LoVo (cell line): ENCODE measurements at regions not wholly inside any gene's neighbourhood (a gene's known extent, or its start where the extent isn't known, plus 50 kb on each side); places are given as distances from the start of the nearest gene placed in this dataset.
"Not testable (repeated sequence)": the region's sequence is repeated elsewhere in the genome, so short reads cannot be mapped to it uniquely, and the experiment has no call there.

Source experiments
- DNase-seq: peaks from one replicate; pipeline ENCODE4 v3.0.0-alpha.2; 2016; ENCODE audit warnings: low spot score

DNA sequence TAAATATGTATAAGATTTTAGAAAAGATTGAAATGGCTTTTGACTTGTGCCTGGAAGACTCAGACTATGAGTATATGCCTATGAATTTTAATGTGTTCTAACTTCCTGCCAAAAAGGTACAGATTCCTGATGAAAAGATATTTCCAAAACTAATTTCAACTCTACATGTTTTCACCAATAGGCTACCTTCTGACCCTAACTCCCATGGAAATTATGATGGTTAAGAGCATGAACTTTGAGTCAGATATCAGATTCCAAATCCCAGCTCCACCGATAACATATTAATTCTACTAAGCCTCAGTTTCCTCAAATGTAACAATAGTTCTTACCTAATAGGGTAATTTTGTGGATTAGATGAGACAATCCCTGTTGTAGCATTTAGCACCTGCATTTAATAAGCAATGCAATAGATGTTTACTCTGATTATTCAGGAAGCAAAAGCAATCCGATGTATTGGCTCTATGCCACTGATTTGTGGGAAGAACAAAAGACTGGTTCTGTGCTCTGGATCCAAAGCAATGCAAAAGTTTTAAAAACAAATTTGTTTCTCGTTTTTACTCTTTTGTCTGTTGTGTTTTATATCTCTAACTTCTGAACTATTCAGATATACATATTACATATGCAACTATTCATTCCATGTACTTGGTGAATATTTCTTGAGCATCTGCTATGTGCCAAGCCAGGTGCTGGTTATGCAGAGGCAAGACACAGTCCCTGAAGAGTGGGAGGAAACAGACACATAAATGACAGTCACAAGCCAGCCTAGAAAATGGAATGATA is 115.4 kb downstream of the GATA6 start:
- DNase-seq, result no peak

DNA sequence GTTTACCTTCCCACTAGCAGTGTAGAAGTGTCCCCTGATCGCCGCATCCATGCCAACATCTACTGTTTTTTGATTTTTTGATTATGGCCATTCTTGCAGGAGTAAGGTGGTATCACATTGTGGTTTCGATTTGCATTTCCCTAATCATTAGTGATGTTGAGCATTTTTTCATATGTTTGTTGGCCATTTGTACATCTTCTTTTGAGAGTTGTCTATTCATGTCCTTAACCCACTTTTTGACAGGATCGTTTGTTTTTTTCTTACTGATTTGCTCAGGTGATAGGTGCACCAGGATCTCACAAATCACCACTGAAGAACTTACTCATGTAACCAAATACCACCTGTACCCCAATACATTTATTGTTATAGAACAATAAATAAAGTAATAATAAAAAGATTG is 114.5 kb downstream of the GATA6 start:
- not testable (repeated sequence) for DNase-seq

DNA sequence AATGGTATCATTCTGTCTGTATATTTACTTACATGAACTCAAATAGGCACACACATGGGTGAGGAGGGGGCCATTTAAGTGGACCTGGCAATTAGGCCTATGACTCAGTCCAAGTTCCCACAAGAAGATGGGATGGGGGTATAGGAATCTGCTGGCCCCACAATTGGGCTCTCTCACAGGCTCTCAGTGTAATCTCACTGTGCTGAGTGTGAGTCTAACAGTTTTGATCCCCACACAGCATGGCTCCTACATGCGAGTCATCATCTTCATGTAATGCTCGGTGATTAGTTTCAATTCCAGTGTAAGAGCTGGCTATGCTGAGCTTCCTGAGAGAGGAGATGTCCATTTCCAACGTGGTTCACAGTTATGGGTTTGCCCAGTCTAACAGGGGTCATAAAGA is 114.0 kb downstream of the GATA6 start:
- DNase-seq, result peak; percentile 14

DNA sequence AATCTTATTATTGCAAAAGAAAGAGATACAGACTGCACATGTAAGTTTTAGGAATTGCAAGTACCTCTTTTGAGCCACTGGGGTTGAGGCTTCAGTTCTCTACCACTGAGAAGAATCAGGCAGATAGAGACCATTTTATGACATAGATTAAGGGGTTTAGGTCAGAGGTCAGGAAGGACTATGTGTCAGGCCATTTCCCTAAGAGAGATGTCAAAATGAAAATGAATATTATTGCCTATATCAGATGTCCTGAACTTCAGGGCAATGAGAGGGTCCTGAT is 113.7 kb downstream of the GATA6 start:
- no peak for DNase-seq

DNA sequence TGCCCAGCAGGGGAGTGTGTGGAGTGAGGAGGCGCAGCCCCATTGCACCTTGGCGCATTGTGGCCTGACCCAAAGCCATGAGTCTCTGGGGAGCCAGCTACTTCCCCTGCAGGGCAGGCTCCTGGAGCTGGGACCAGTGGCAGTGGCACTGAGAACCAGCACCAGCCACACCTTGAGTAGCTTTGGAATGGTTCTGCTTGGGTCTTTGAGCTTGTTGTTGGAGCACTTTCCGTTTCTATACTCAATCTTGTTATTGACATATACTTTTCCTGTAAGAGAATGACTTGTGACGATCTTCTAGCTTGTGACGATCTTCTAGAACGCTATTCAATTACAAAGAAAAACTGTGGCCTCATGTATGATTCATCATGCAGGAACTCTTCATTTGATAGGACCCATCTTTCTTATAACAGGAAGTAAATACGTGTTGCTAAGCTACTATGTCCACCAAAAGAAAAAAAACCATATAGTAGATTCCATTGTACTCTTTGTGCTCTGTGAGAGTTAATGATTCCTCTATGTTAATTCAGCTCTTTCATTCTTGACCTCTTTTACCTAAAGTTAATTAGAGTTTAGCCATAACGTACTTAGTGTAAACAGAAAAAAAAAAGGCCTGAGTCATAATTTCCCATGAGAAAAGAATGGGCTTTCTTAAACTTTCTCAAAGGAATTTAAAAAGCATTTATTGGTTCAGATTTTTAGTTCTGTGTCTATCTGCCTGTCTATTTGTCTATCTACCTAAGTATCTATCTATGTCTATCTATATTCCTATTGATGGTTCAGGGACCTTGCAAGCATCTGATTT is 113.1 kb downstream of the GATA6 start:
- DNase-seq, result peak; percentile 93

DNA sequence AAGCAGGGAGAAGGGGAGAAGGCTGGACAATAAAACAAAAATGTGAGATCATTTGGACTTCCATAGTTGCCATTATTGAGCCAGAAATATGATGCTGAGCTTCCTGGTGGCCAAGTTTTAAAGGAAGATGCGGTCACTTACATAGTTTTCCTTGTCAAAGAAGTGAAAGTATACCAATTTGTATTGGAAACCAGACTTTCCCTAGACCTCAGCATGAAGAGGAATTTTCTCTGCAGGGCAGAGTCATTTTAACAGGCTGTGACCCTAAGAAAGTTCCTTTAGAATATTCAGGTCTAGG is 111.0 kb downstream of the GATA6 start:
- DNase-seq, result no peak

DNA sequence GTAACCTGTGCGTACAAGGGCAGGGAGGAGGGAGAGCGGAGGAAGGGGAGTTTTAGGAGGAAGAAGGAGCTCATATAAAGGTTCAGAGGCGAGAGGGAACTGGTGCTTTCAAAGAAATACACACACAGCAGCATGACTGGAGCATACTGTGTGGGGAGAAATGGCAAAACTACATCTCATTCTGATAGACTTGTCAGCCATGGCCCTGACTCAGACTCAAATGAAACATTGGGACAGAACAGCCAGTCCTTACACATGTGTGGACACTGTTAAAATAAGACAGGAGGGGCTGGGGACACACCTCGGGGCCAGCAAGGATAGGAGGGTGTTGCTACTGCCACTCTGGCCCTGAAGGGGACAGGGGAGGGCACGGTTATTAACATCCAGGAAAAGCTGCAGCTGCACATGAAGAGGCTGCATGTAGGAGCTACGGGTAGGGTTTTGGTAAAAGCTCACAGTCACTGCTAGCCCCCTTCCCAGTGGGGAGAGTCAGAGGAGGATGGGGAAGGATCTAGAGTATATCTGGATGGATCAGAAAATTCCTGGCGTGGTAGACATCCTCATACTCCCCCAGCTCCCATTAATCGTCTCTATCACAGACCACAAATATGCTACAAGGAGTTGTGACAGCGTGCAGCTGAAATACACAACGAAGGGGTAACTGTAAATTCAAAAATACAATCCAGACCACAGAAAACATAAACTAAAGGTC is 110.5 kb downstream of the GATA6 start:
- no peak for DNase-seq

DNA sequence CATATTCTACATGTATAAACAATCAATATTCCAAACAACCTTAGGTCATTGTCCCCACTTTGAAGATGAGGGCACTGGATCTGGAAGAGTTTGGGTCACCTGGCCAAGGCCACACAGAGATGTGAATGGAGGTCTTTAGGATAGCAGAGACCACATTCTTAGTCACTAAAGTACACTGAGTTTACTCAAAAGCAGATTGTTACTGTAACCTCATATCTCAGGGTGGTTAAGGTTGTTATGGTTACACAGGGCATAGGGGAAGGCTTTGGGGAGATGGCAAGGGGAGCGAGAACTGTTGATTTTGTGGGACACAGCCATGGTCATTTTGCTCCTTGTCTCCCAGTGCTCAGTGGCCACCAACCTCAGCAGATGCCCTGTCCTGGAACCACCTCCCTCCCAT is 109.4 kb downstream of the GATA6 start:
- no peak for DNase-seq

DNA sequence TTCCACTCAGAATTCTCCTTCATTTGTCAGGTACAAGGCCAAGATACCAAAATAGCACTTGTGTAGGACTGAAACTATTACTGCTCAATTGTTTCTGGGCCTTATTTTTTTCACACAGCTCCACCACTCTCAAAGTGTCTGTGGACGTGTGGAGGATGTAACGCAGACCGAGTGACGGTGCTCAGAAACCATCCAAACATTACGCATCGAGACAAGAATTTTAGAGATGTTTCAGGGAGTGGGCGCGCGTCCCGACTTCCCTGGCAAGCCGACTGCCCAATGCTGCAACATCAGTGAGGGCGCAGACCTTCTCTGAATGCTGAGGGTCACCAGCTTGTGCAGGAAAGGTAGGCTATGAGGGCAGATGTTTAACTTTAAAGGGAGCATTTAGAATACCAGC is 108.4 kb downstream of the GATA6 start:
- DNase-seq, result no peak

DNA sequence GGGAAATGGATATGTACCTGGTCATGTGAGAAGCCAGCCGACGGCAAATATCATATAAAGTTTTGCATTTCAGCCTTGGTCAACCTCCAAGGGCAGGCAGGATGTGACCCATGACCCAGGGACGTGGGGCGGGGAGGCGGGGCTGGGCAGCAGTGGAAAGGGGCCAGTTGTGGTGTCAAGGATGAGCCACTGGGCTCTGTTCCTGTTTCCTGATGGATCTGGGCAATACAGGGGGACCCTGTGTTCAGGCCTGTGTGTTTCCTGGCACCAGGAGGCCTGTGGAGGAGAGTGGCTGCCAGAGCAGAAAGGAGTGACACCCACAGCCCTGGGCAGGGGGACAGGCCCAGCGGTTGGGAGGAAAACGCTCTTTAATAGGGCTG is 106.9 kb downstream of the GATA6 start:
- no peak for DNase-seq

DNA sequence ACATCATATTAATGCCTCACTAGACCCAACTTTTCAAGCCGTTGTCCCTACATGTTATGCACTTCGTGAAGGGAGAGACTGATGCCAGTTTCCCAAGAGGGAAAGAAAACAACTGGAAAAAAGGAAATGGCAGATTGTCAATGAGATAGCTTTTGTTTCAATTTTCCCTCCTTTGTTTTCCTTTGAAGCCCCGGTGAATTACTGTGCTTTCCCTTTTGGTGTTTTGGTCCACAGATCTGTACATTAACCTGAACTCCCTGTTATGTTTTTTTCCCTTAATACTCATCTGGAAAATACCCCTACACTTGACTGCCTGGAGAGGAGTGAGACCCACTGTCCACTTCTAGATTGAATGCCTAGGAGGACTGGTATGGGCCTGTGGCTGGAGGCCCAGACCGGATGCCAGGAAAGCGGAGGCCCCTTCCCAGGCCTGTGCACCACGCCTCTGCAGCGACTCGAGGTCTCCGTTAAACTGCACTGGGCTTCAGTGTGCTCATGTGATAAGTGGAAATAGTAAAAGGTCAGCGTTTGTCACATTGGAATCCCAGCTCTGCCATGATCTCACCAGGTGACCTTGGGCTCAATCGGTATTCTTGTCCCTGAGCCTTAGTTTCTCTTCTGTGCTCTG is 106.4 kb downstream of the GATA6 start:
- DNase-seq, result no peak

DNA sequence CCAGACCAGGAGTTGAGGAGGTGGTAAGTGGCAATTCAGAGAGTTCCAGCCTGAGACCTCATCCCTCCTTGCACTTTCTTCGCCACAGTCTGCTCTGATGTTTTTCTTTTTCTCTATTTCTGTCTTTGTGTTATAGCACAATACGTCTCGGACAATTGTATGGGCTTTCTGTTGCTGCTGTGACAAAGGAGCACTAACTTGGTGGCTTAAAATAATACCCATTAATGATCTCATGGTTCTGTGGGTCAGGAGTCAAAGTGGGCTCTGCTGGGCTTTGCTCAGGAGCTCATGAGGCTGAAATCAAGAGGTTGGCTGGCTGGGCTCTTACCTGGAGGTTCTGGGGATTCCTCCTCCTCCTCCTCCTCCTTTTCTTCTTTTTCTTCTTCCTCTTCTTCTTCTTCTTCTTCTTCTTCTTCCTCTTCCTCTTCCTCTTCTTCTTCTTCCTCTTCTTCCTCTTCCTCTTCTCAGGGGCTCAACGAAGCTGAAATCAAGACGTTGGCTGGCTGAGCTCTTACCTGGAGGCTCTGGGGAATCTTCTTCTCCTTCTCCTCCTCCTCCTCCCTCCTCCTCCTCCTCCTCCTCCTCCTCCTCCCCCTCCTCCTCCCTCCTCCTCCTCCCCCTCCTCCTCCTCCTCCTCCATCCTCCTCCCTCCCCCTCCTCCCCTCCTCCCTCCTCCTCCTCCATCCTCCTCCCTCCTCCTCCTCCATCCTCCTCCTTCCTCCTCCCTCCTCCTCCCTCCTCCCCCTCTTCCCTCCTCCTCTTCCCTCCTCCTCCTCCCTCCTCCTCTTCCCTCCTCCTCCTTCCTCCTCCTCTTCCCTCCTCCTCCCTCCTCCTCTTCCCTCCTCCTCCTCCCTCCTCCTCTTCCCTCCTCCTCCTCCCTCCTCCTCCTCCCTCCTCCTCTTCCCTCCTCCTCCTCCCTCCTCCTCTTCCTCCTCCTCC is 104.0 kb downstream of the GATA6 start:
- no peak for DNase-seq

DNA sequence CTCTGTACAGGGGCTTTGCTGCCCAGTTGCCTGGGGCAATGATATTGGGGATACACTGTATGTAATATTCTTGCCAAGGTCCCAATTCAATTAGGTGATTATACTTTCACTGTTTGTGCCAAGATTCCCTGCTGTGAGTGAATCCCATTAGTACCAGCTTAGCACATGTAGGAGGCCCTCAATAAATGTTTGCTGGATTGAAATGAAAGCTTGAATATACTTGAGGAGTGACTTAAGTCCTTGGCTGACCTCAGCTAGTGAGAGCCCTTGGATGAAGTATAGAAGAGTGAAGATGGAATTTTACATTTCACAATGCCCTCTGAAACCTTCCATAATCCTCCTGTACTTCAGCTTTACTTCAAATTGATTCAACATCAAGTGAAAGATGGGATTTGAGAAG is 102.9 kb downstream of the GATA6 start:
- DNase-seq, result no peak

DNA sequence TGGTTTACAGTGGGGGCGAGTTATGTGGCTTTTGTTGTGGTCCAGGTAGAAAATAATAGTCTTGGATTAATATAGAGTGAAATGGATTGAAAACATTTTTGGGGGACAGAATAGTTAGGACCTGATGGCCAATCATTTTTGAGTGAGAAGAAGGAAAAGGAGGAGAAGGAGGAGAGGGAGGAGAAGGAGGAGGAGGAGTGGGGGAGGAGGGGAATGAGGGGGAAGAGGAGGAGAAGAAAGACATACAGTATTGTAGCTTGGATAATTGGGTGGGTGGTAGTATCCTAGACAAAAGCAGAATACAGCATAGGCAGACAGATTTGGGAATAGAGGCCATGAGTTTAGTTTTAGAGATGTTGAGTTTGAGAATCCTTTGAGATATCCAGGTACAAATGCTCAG is 101.6 kb downstream of the GATA6 start:
- DNase-seq, result no peak

DNA sequence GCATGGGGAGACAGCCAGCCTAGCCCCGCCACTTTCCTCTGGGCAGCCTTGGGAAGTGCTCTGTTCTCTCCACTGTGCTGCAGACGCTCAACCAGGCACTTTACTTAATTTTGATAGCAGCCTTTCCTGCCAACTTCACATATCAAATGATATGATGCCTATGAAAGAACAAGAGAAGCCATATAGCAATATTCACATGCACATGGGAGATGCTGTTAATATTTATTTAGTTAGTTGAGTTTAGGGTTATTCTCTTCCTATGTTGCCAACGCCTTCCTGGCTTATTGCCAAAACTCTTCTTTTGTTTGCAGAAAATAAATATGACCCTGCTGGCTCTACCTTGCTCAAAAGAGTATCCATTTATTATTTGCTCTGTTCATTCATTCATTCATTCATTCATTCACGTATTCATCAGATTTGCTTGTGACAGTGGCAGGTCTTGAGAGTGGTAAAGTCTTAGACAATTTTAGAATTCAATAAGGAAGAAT is 99.3 kb downstream of the GATA6 start:
- no peak for DNase-seq

DNA sequence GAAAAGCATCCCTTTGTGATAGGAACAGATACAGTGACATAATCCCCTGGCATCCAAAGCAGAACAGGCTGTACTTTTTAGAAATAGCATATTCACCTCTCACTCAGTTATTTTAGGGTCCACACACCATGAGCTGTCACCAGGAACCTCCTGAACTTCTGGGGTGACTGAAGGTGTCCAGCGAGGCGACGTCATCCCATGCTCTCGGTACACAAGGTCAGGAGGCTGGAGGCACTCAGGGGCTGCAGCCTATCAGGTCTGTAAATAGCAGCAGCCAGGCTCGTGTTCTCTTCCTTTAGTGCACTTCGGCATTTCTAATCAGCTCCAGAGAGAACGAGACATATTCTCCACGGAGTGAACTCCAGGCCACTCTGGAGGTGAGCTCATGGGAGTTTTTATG is 98.3 kb downstream of the GATA6 start:
- no peak for DNase-seq

DNA sequence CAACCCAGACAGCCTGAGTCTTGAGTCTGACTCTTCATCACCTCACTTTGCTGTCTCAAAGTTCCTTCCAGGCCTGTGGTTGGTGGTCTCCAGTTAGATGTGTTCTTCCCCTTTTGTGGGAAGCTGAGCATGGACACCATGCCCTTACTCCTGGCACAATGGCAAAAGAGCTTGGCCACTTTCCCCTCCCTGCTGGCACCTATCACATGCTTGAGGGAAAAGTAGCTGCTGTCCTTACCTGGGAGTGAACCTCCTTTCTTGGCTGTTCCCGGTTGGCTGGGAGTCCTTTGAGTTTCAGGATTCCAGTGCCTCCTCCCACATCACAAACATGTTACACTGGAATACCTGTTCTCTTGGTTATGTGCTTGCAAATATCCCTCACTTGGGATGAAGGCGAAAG is 97.8 kb downstream of the GATA6 start:
- no peak for DNase-seq

DNA sequence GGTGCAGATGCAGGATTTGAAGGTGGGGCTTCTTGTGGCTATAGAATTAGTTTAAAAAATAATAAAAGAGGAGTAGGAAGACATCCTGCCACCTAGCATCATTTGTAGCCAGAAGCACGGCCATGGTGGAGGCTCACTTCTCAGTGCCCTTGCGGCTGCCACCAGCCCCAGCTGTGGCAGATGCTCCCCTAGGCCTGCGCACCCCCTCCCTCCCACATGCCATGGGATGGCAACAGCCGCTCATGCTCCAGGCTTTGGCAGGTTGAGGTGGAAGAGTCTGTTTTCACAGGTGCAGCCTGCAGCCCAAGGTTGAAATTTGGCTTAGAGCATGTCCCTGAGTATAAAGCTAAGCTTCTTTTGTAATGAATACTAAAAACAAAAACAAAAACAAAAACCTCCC is 96.4 kb downstream of the GATA6 start:
- DNase-seq, result no peak

DNA sequence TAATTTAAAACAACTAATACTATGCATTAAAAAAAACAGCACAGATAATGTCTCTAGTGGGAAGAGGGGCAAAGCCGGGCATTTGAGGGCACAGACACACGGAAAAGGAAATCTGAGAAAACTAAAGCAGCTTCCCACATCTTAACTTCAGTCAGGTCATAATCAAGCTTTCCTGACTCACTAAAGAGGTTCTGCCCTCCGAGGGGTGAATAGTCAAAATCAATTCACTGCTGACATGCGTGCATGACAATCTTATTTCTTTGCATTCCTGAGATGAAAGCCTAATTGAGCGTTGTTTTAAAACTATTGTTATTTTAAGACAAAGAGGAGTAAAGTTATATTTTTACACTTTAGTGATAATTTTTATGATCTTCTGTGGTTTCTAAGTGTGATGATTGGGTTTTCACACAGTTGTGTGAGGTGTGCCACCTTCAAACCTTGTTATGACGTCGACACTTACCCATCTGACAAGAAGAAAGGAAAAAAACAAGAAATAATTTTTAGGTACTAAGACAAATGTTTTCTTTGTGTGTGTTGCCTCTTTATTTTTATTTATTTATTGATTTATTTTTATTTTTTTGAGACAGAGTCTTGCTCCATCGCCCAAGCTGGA is 90.9 kb downstream of the GATA6 start:
- no peak for DNase-seq

DNA sequence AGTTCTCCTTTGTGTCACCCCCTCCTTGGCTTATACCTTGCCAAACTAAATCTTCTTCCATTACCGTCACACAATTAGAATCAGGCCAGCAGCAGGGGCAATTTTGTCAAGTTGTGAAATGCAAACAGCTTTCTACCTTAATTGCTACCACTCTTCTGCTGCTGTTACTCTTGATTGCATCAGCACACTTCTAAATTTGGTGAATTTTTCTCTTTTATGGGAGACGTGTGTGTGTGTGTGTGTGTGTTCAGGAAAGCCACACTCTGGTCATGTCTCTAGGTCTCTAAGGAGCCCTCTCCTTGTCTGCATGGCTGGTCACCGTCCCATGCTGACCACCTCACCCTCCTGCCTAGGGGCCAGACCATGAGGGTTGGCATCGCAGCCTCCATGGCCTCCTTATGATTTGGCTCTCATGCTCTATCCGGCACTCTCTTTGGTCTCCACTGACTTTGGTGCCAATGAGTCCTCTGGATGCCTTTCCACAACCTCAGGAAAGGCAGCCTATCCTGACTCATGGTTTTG is 87.7 kb downstream of the GATA6 start:
- DNase-seq, result no peak

DNA sequence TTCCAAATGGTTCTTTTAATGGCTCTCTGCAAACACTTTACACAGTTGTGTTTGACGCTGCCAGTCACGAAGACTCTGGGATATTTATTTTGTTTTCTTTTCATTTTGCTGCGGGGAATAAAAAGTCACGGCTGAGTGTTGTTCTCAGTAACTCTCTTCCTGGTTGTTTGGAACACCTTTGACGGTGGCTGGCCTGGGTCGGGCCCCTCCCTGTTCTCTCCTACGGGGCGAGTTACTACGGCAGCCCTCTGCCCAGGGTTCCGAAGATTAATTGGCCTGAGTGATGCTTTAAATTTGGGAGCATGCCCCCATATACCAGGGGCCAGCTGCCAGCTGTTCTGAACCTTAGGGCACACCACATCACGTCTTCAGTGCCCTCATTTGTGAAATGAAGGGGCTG is 84.7 kb downstream of the GATA6 start:
- no peak for DNase-seq
